Right renal pelvis (tissue), 4 donors: ENCODE measurements at regions not wholly inside any gene's neighbourhood (a gene's known extent, or its start where the extent isn't known, plus 50 kb on each side); places are given as distances from the start of the nearest gene placed in this dataset.
"Not testable (repeated sequence)": the region's sequence is repeated elsewhere in the genome, so short reads cannot be mapped to it uniquely, and the experiment has no call there.

Source experiments
- DNase-seq, 4 donors: peaks; one replicate each; pipeline ENCODE4 v3.0.0-alpha.2; 2013; ENCODE audit warnings: low read depth in 4 of 4, low spot score in 3 of 4, missing footprints in 1 of 4

- DNase-seq = no peak
Observed at GRCh38 chr10:121355161-121355560, 243.1 kb downstream of the FGFR2 start.

GRCh38 chr10:121356183-121356582 is 242.1 kb downstream of the FGFR2 start:
- DNase-seq = no peak

GRCh38 chr10:121357401-121357800 is 240.8 kb downstream of the FGFR2 start:
- no peak for DNase-seq

- no peak for DNase-seq
Observed at GRCh38 chr10:121362026-121362425, 236.2 kb downstream of the FGFR2 start.

GRCh38 chr10:121365566-121365965 is 232.7 kb downstream of the FGFR2 start:
- DNase-seq = no peak

- DNase-seq = no peak
Observed at GRCh38 chr10:121368347-121369025, 229.8 kb downstream of the FGFR2 start.

- no peak for DNase-seq
Observed at GRCh38 chr10:121369616-121370015, 228.6 kb downstream of the FGFR2 start.

- no peak for DNase-seq
Observed at GRCh38 chr10:121371836-121372235, 226.4 kb downstream of the FGFR2 start.

GRCh38 chr10:121373411-121373810 is 224.8 kb downstream of the FGFR2 start:
- DNase-seq = no peak

GRCh38 chr10:121374121-121374520 is 224.1 kb downstream of the FGFR2 start:
- no peak for DNase-seq

- DNase-seq = no peak
Observed at GRCh38 chr10:121375172-121375571, 223.1 kb downstream of the FGFR2 start.

GRCh38 chr10:121378251-121378801 is 219.9 kb downstream of the FGFR2 start:
- DNase-seq = no peak

- no peak for DNase-seq
Observed at GRCh38 chr10:121379013-121379412, 219.2 kb downstream of the FGFR2 start.

- no peak for DNase-seq
Observed at GRCh38 chr10:121380211-121380610, 218.0 kb downstream of the FGFR2 start.

- not testable (repeated sequence) for DNase-seq
Observed at GRCh38 chr10:121382029-121382520, 216.2 kb downstream of the FGFR2 start.

- no peak for DNase-seq
Observed at GRCh38 chr10:121385136-121385535, 213.1 kb downstream of the FGFR2 start.

- DNase-seq = no peak
Observed at GRCh38 chr10:121392657-121393056, 205.6 kb downstream of the FGFR2 start.

GRCh38 chr10:121393522-121393921 is 204.7 kb downstream of the FGFR2 start:
- DNase-seq = no peak

- not testable (repeated sequence) for DNase-seq
Observed at GRCh38 chr10:121400507-121400906, 197.7 kb downstream of the FGFR2 start.

- DNase-seq = no peak
Observed at GRCh38 chr10:121403527-121403926, 194.7 kb downstream of the FGFR2 start.

GRCh38 chr10:121404611-121405010 is 193.6 kb downstream of the FGFR2 start:
- no peak for DNase-seq

- DNase-seq = no peak
Observed at GRCh38 chr10:121405096-121405495, 193.1 kb downstream of the FGFR2 start.
